Ishikawa (cell line): ENCODE measurements at regions not wholly inside any gene's neighbourhood (a gene's known extent, or its start where the extent isn't known, plus 50 kb on each side); places are given as distances from the start of the nearest gene placed in this dataset.

Experiments
- FOXM1 ChIP-seq: IDR thresholded peaks from 2 replicates; pipeline ENCODE4 v1.6.1; 2012; ENCODE audit warnings: low read depth, borderline replicate concordance
- NFIC ChIP-seq: IDR thresholded peaks from 2 replicates; pipeline ENCODE4 v1.6.1; 2012
- TAF1 ChIP-seq: IDR thresholded peaks from 2 replicates; pipeline ENCODE4 v1.6.1; 2012; ENCODE audit warnings: low read depth, mild to moderate bottlenecking
- TF ChIP-seq, protein P1 (sequence below): IDR thresholded peaks from 2 replicates; pipeline ENCODE4 v1.6.1; 2012

DNA sequence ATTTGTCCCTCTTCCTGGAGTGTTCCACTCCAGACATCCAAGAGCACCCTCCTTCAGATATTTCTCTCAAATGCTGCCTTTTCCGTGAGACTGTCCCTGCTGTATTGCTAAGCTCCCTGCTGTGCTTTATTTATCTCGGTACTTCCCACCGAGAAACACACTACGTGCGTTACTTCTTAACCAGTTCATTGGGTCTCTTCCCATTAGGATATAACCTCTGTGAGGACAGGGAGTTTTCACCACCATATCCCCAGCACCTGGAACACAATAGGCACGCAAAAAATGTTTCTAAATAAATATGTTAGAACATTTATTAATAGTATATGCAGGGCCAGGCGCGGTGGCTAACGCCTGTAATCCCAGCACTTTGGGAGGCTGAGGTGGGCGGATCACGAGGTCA is 308.7 kb upstream of the IL12A start:
- TF ChIP-seq FOXM1 (no peak), TAF1 (no peak), NFIC (no peak)
- TF ChIP-seq, protein P1, sequence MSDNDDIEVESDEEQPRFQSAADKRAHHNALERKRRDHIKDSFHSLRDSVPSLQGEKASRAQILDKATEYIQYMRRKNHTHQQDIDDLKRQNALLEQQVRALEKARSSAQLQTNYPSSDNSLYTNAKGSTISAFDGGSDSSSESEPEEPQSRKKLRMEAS: no peak
